ENCODE measurements at regions not wholly inside any gene's neighbourhood (a gene's known extent, or its start where the extent isn't known, plus 50 kb on each side); places are given as distances from the start of the nearest gene placed in this dataset.

DNA sequence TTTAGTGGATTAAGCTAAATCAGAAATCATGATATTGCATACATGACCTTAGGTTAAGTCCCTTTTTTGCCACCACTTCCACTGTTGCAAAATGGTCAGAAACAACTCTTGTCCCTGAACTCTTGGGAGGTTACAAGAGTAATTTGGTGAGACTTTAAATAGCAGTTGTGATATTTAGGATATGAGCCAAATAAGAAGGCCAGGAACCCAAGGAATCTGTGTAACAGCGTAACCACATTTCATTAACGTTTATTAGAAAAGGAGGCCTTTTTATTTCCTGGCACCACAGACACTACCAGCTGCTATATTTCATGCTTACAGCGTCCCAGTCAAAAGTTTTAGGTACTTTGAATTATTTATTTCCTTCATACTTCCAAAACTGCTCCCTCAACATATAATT lies 268.0 kb downstream of the GPD2 start:
- intact Hi-C loops (cut with micrococcal nuclease) = no loop called here
- H3K4me1 ChIP-seq (ENCODE audit: control insufficient read depth, extremely low read depth, insufficient read depth, low read length) = no peaks in the 10 kb centered on the region
- H2AFZ ChIP-seq (ENCODE audit: low read depth, low read length) = no peak overlapping the region
- ChIA-PET POLR2A (no interaction called here), CTCF (no interaction called here)
- H3K4me2 ChIP-seq (ENCODE audit: insufficient read depth, low read length) = no peak overlapping the region
- no peaks in the 10 kb centered on the region for H4K20me1 ChIP-seq (replicated peaks; ENCODE audit: control insufficient read depth, extremely low read depth, insufficient read depth, low read length)
- H3K4me3 ChIP-seq (replicated peaks in 1 of 3; ENCODE audit: insufficient read depth in 1 of 3, low read depth in 1 of 3, low read length in 3 of 3) = no peak overlapping the region
- H3K79me2 ChIP-seq (ENCODE audit: control insufficient read depth, insufficient read depth, low read length) = no peaks in the 10 kb centered on the region
- H3K27ac ChIP-seq (ENCODE audit: insufficient read depth, low read depth, low read length) = no peak overlapping the region
- no peaks in the 10 kb centered on the region for H3K9me1 ChIP-seq (replicated peaks; ENCODE audit: control insufficient read depth, extremely low read depth, insufficient read depth, low read length)
- H3K36me3 ChIP-seq (ENCODE audit: control insufficient read depth in 2 of 2, extremely low read depth in 1 of 2, insufficient read depth in 2 of 2, low read length in 2 of 2) = no peaks in the 10 kb centered on the region
- TF ChIP-seq, protein P1, sequence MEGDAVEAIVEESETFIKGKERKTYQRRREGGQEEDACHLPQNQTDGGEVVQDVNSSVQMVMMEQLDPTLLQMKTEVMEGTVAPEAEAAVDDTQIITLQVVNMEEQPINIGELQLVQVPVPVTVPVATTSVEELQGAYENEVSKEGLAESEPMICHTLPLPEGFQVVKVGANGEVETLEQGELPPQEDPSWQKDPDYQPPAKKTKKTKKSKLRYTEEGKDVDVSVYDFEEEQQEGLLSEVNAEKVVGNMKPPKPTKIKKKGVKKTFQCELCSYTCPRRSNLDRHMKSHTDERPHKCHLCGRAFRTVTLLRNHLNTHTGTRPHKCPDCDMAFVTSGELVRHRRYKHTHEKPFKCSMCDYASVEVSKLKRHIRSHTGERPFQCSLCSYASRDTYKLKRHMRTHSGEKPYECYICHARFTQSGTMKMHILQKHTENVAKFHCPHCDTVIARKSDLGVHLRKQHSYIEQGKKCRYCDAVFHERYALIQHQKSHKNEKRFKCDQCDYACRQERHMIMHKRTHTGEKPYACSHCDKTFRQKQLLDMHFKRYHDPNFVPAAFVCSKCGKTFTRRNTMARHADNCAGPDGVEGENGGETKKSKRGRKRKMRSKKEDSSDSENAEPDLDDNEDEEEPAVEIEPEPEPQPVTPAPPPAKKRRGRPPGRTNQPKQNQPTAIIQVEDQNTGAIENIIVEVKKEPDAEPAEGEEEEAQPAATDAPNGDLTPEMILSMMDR (IDR thresholded peaks at IDR 0.05; ENCODE audit: extremely low read depth in 1 of 2, insufficient read depth in 1 of 2, low read depth in 1 of 2, low read length in 2 of 2) = no peak
- TF ChIP-seq GATA2 (IDR thresholded peaks at IDR 0.05; ENCODE audit: insufficient read depth, insufficient read length, low read depth, low read length) (no peak), FOS (IDR thresholded peaks at IDR 0.05; ENCODE audit: borderline replicate concordance, insufficient read depth, low read length) (no peak), POLR2A (IDR thresholded peaks at IDR 0.05; ENCODE audit: low read depth, low read length) (no peak), POLR2AphosphoS5 (IDR thresholded peaks at IDR 0.05; ENCODE audit: insufficient read depth, low read depth, low read length) (no peak), JUN (IDR thresholded peaks at IDR 0.05; ENCODE audit: borderline replicate concordance, insufficient read depth, insufficient read length, low read depth) (no peak), EZH2 (IDR thresholded peaks at IDR 0.05; ENCODE audit: borderline replicate concordance, low read depth, low read length, severe bottlenecking) (no peak), MYC (IDR thresholded peaks at IDR 0.05; ENCODE audit: low read depth, low read length) (no peak)
- TF ChIP-seq, protein P2, sequence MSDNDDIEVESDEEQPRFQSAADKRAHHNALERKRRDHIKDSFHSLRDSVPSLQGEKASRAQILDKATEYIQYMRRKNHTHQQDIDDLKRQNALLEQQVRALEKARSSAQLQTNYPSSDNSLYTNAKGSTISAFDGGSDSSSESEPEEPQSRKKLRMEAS (IDR thresholded peaks at IDR 0.05; ENCODE audit: insufficient read depth, insufficient read length) = no peak
- DNase-seq (ENCODE audit: low read depth, low spot score) (no peak), FAIRE-seq (no peak)
- BruUV-seq (replicated peaks) = no TSS peak
- H3K9me3 ChIP-seq (replicated peaks; ENCODE audit: control insufficient read depth, insufficient read depth, low read length) = no peaks in the 10 kb centered on the region
- dilution Hi-C loops (cut with MboI; ENCODE audit: extremely low pct_ligation_motif_present, low sequenced_read_pairs) = no loop called here
- no peak overlapping the region for H3K9ac ChIP-seq (replicated peaks; ENCODE audit: extremely low read depth, insufficient read depth, low read length)
- H3K27me3 ChIP-seq (ENCODE audit: control insufficient read depth in 2 of 2, insufficient read depth in 2 of 2, low read length in 2 of 2) = no peaks in the 10 kb centered on the region

Measured in endothelial cell of umbilical vein (primary cell).